ENCODE measurements at regions not wholly inside any gene's neighbourhood (a gene's known extent, or its start where the extent isn't known, plus 50 kb on each side); places are given as distances from the start of the nearest gene placed in this dataset.

DNA sequence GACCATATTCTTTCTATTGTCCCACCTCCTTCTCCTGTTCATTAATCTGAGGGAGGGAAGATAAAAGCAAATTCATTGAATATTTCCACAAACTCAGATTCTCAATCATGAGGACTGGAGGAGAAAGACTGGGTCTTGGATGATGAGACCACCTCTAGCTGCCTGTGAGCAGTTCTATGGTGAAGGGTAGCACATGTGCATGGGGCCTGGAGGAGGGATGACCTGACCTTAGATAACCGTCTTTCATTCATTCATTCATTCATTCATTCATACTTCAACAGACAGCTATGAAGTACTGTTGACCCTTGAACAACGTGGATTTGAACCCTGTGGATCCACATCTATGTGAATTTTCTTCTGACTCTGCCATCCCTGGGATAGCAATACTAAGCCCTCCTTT lies 68.4 kb downstream of the MED10 start:
- Histone ChIP-seq H3K4me1 (peaks cover 0 to 11% (median 0%) of the 10 kb centered on the region in 3 donors), H3K36me3 (no peaks in the 10 kb centered on the region), H3K9me3 (no peaks in the 10 kb centered on the region), H3K27ac (no peak overlapping the region), H3K27me3 (no peaks in the 10 kb centered on the region), H3K4me3 (no peak overlapping the region)
- TF ChIP-seq, protein P1, sequence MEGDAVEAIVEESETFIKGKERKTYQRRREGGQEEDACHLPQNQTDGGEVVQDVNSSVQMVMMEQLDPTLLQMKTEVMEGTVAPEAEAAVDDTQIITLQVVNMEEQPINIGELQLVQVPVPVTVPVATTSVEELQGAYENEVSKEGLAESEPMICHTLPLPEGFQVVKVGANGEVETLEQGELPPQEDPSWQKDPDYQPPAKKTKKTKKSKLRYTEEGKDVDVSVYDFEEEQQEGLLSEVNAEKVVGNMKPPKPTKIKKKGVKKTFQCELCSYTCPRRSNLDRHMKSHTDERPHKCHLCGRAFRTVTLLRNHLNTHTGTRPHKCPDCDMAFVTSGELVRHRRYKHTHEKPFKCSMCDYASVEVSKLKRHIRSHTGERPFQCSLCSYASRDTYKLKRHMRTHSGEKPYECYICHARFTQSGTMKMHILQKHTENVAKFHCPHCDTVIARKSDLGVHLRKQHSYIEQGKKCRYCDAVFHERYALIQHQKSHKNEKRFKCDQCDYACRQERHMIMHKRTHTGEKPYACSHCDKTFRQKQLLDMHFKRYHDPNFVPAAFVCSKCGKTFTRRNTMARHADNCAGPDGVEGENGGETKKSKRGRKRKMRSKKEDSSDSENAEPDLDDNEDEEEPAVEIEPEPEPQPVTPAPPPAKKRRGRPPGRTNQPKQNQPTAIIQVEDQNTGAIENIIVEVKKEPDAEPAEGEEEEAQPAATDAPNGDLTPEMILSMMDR (IDR thresholded peaks at IDR 0.05): no peak
- TF ChIP-seq POLR2AphosphoS5 (IDR thresholded peaks at IDR 0.05) (no peak), EP300 (IDR thresholded peaks at IDR 0.05) (no peak), POLR2A (IDR thresholded peaks at IDR 0.05) (no peak)
- WGBS, 2 donors (ENCODE audit: low coverage in 1 of 2): 70% methylated on average over 2 of the region's 2 CpGs
- no peak for ATAC-seq

DNA sequence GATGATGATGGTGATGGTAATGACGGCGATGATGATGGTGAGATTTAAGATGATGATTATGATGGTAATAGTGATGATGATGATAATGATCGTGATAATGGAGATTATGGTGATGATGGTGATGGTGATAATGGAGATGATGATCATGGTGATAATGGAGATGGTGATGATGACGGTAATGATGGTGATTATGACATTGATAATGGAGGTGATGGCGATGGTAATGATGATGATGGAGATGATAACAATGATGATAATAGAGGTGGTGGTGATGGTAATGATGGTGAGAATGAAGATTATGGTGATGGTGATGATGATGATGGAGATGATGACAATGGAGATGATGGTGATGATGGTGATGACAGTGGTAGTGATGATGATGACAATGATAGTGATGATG lies 69.7 kb downstream of the MED10 start:
- Histone ChIP-seq H3K36me3 (no peaks in the 10 kb centered on the region), H3K27ac (no peak overlapping the region), H3K4me1 (peaks cover 0 to 11% (median 0%) of the 10 kb centered on the region in 3 donors), H3K27me3 (no peaks in the 10 kb centered on the region), H3K4me3 (no peak overlapping the region), H3K9me3 (no peaks in the 10 kb centered on the region)
- no peak for TF ChIP-seq POLR2AphosphoS5 (IDR thresholded peaks at IDR 0.05)
- TF ChIP-seq, protein P1 (IDR thresholded peaks at IDR 0.05): no peak
- TF ChIP-seq POLR2A (IDR thresholded peaks at IDR 0.05): no peak
- no peak for TF ChIP-seq EP300 (IDR thresholded peaks at IDR 0.05)
- ATAC-seq: no peak
- 90 to 94% methylated on average over 5 of the region's 5 CpGs for WGBS, 2 donors (ENCODE audit: low coverage in 1 of 2)

DNA sequence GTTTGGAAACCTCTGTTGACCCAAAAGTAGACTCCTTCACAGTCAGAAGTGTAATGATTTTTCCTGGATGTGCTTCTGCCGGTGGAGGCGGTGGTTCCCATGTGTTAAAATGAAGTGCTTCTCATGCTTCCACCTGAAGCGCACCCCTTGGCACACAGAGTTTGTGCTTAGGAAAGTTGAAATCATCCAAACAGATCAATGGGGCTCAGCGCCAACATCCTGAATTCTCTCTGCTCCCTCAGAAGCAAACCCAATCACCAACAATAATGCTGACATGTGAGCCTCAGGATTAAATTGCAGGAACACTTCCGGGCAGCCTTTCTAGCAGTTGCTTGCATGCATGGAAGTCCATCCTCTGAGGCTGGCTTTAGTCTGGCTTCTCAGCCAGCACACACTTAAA lies 71.0 kb downstream of the MED10 start:
- no peak for TF ChIP-seq POLR2A (IDR thresholded peaks at IDR 0.05)
- TF ChIP-seq POLR2AphosphoS5 (IDR thresholded peaks at IDR 0.05): no peak
- TF ChIP-seq EP300 (IDR thresholded peaks at IDR 0.05): no peak
- TF ChIP-seq, protein P1 (IDR thresholded peaks at IDR 0.05): no peak
- 57% methylated on average over 2 to 5 of the region's 5 CpGs for WGBS, 2 donors (ENCODE audit: low coverage in 1 of 2)
- H3K27me3 ChIP-seq: no peaks in the 10 kb centered on the region
- H3K9me3 ChIP-seq: no peaks in the 10 kb centered on the region
- H3K4me3 ChIP-seq: no peak overlapping the region
- H3K27ac ChIP-seq: no peak overlapping the region
- no peak for ATAC-seq
- no peaks in the 10 kb centered on the region for H3K36me3 ChIP-seq
- H3K4me1 ChIP-seq: peaks cover 0 to 8% (median 0%) of the 10 kb centered on the region in 3 donors

DNA sequence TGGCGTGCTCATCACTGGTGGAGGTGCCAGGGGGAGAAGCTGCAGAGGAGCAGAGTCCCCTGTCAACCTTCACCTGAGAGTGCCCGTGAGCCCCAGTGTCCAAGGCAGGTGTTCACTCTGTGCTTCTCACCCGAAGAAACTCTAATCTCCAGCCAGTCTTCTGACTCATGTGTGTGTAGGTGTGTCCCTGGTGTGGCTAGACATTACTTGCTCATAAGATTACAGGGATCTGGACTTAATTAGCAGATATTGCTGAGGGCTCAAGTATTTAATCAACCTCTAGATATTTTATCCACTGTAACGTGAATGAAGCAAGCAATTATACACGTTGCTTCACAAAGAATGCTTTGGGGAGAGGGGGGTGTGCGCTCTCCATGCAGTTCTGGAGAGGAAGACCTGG lies 72.5 kb downstream of the MED10 start:
- ATAC-seq: no peak
- Histone ChIP-seq H3K4me1 (no peaks in the 10 kb centered on the region), H3K4me3 (no peak overlapping the region), H3K27ac (no peak overlapping the region), H3K36me3 (no peaks in the 10 kb centered on the region), H3K9me3 (no peaks in the 10 kb centered on the region), H3K27me3 (no peaks in the 10 kb centered on the region)
- 68 to 70% methylated on average over 2 to 5 of the region's 6 CpGs for WGBS, 2 donors (ENCODE audit: low coverage in 1 of 2)
- TF ChIP-seq EP300 (IDR thresholded peaks at IDR 0.05): no peak
- TF ChIP-seq, protein P1 (IDR thresholded peaks at IDR 0.05): no peak
- TF ChIP-seq POLR2A (IDR thresholded peaks at IDR 0.05): no peak
- no peak for TF ChIP-seq POLR2AphosphoS5 (IDR thresholded peaks at IDR 0.05)

DNA sequence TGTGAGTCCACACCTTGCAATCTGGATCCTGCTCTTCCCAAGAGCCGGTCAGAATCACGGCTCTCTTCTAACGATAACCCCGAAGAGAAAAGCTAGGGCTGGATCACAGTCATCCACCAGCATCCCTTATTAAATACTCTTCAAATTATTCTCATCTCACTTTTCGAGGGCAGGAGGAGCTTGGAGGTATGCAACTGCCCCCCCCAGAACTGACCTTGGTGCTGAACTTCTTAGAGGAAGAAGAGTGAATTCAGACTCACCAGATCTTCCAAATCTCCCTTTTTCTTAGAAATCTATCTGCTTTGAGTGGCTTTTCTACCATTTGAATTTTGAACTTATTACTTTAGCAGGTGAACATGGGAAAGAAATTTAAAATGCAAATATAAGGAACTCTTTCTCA lies 75.7 kb downstream of the MED10 start:
- no peaks in the 10 kb centered on the region for H3K36me3 ChIP-seq
- WGBS, 2 donors (ENCODE audit: low coverage in 1 of 2): 45 to 59% methylated on average over 5 of the region's 5 CpGs
- no peak for TF ChIP-seq POLR2AphosphoS5 (IDR thresholded peaks at IDR 0.05)
- no peak for TF ChIP-seq EP300 (IDR thresholded peaks at IDR 0.05)
- TF ChIP-seq POLR2A (IDR thresholded peaks at IDR 0.05): no peak
- H3K4me1 ChIP-seq: no peaks in the 10 kb centered on the region
- no peaks in the 10 kb centered on the region for H3K9me3 ChIP-seq
- no peak overlapping the region for H3K4me3 ChIP-seq
- no peaks in the 10 kb centered on the region for H3K27me3 ChIP-seq
- H3K27ac ChIP-seq: no peak overlapping the region
- ATAC-seq: no peak

Measured in gastroesophageal sphincter (tissue), 4 donors.